HepG2 (cell line): ENCODE measurements at regions not wholly inside any gene's neighbourhood (a gene's known extent, or its start where the extent isn't known, plus 50 kb on each side); places are given as distances from the start of the nearest gene placed in this dataset.

Source experiments
- ATAC-seq: fragments of 200-7000 bp; cut with Tn5 transposase; 3 replicates; pipeline ENCODE4 v1.9.1; 2020; ENCODE audit warnings: mild to moderate bottlenecking, moderate library complexity
- BruUV-seq: library from RNA; stranded (reverse); fragments of 400-500 nt; replicated peaks from 2 replicates; lab custom pipeline; 2021; lab: Mats Ljungman, UMichigan
- CTCF ChIA-PET: fragments of 300-600 bp; formaldehyde crosslinking; extraction: SDS; loops from one replicate; lab custom pipeline; 2021; ENCODE audit warnings: low total read pairs, inconsistent platforms, low intra/inter-chr PET ratio; lab: Yijun Ruan, JAX
- POLR2A ChIA-PET: fragments of 350-600 bp; sonication (Branson Sonifier 250); formaldehyde crosslinking; loops from one replicate; lab custom pipeline; 2020; ENCODE audit warnings: antibody characterized with exemption, inconsistent platforms; lab: Yijun Ruan, JAX
- DNase-seq: peaks from one replicate; pipeline ENCODE4 v3.0.0-alpha.2; 2015; ENCODE audit warnings: low spot score
- FAIRE-seq: peaks from 3 replicates; lab custom pipeline; 2011; peaks lifted over from hg19 to GRCh38; lab: Jason Lieb, UNC
- H2AFZ ChIP-seq: one replicate; pipeline ENCODE4 v1.6.1; 2011; ENCODE audit warnings: low read length, inconsistent platforms
- H3K27ac ChIP-seq: fragments of 300-600 bp; 3 replicates; pipeline ENCODE4 v1.8.0; 2011; ENCODE audit warnings: mixed run types, mild to moderate bottlenecking, mixed read lengths, low read length, inconsistent platforms; ENCODE audit not compliant: insufficient read depth; ENCODE audit errors: extremely low read length
- H3K27me3 ChIP-seq, 2 experiments: fragments of 200-600 bp in 1 of 2; 2 replicates in 1 of 2; 3 replicates in 1 of 2; pipeline versions ENCODE4 v1.6.0 to v1.8.0; 2011; ENCODE audit warnings: low read length in 2 of 2, mild to moderate bottlenecking in 2 of 2, moderate library complexity in 2 of 2, inconsistent platforms in 1 of 2; ENCODE audit not compliant: insufficient read depth in 2 of 2, control insufficient read depth in 1 of 2
- H3K36me3 ChIP-seq, 2 experiments: fragments of 200-600 bp in 1 of 2; replicated peaks in 1 of 2; 2 replicates in 1 of 2; 3 replicates in 1 of 2; pipeline versions ENCODE4 v1.5.1 to v1.8.0; 2011; ENCODE audit warnings: low read length in 2 of 2, inconsistent platforms in 1 of 2; ENCODE audit not compliant: insufficient read depth in 2 of 2, control insufficient read depth in 1 of 2
- H3K4me1 ChIP-seq: 2 replicates; pipeline ENCODE4 v1.5.1; 2012; ENCODE audit warnings: low read length, inconsistent platforms; ENCODE audit not compliant: insufficient read depth
- H3K4me2 ChIP-seq: 2 replicates; pipeline ENCODE4 v1.6.0; 2011; ENCODE audit warnings: low read depth, low read length, inconsistent platforms
- H3K4me3 ChIP-seq, 3 experiments: fragments of 200-600 bp in 1 of 3; sonication (generic), shearing (Covaris generic) in 1 of 3; replicated peaks in 1 of 3; 2 replicates each; pipeline ENCODE4 v1.5.1; 2011 to 2016; ENCODE audit warnings: low read length in 3 of 3, inconsistent platforms in 2 of 3, low read depth in 2 of 3, mild to moderate bottlenecking in 2 of 3, control low read depth in 1 of 3, mixed read lengths in 1 of 3; ENCODE audit not compliant: insufficient read depth in 1 of 3
- H3K79me2 ChIP-seq: one replicate; pipeline ENCODE4 v1.6.1; 2011; ENCODE audit warnings: low read length, inconsistent platforms; ENCODE audit not compliant: insufficient read depth
- H3K9ac ChIP-seq: 2 replicates; pipeline ENCODE4 v1.6.0; 2011; ENCODE audit warnings: mild to moderate bottlenecking, low read depth, low read length, inconsistent platforms; ENCODE audit not compliant: insufficient read depth
- H3K9me3 ChIP-seq: 2 replicates; pipeline ENCODE4 v1.5.1; 2012; ENCODE audit warnings: mild to moderate bottlenecking, low read length
- H4K20me1 ChIP-seq: 2 replicates; pipeline ENCODE4 v1.6.0; 2011; ENCODE audit warnings: inconsistent platforms, mild to moderate bottlenecking, low read length, moderate library complexity; ENCODE audit not compliant: insufficient read depth
- ATF1 ChIP-seq: IDR thresholded peaks from 2 replicates; pipeline ENCODE4 v1.6.1; 2016; ENCODE audit warnings: mild to moderate bottlenecking, control low read depth
- CSRNP1 ChIP-seq: sonication (generic); formaldehyde crosslinking; IDR thresholded peaks from 2 replicates; pipeline ENCODE4 v1.8.1; 2023; ENCODE audit warnings: mild to moderate bottlenecking, missing genetic modification reagents
- TOE1 ChIP-seq: sonication (generic); formaldehyde crosslinking; IDR thresholded peaks from 2 replicates; pipeline ENCODE4 v1.4.0; 2020; ENCODE audit warnings: mild to moderate bottlenecking, missing genetic modification reagents
- TP53 ChIP-seq: sonication (generic); formaldehyde crosslinking; conservative IDR thresholded peaks from 2 replicates; pipeline ENCODE4 v1.4.0; 2020; ENCODE audit warnings: missing genetic modification reagents
- ZNF18 ChIP-seq: sonication (generic); formaldehyde crosslinking; IDR thresholded peaks from 2 replicates; pipeline ENCODE4 v1.8.0; 2022; ENCODE audit warnings: mild to moderate bottlenecking, missing genetic modification reagents; ENCODE audit not compliant: insufficient replicate concordance
- ZNF569 ChIP-seq: sonication (generic); formaldehyde crosslinking; IDR thresholded peaks from 2 replicates; pipeline ENCODE4 v1.5.0; 2020; ENCODE audit warnings: mild to moderate bottlenecking, missing genetic modification reagents, moderate library complexity, borderline replicate concordance
- ZNF839 ChIP-seq: sonication (generic); formaldehyde crosslinking; IDR thresholded peaks from 2 replicates; pipeline ENCODE4 v1.4.0; 2020; ENCODE audit warnings: missing genetic modification reagents, mild to moderate bottlenecking, borderline replicate concordance
- WGBS: methylation state at CpG from one replicate; pipeline ENCODE4 v1.1.6; 2017; ENCODE audit warnings: low lambda C conversion rate; 5-methylcytosine and 5-hydroxymethylcytosine counted together
- in situ Hi-C: cut with HindIII; loops from 2 replicates; pipeline ENCODE4 v1.10.0; 2017; ENCODE audit warnings: low pct_unique_long_range_greater_than_20kb; ENCODE audit not compliant: extremely low pct_ligation_motif_present
- intact Hi-C: fragments of 100-400 bp; cut with micrococcal nuclease; formaldehyde crosslinking; loops from one replicate; pipeline ENCODE4 v1.10.0; 2022; ENCODE audit not compliant: unreplicated experiment

GRCh38 chr5:42929871-42930270 is 110.2 kb downstream of the ANXA2R start:
- DNase-seq: no peak
- no peak for ATAC-seq
- ChIA-PET POLR2A (no interaction called here), CTCF (no interaction called here)
- no peak overlapping the region for H3K27ac ChIP-seq
- no peak overlapping the region for H3K4me3 ChIP-seq
- 0 out of 2 replicates have a peak, but pooled peaks cover 6% of the 10 kb centered on the region for H3K9me3 ChIP-seq
- H3K9ac ChIP-seq: no peak overlapping the region
- H3K4me1 ChIP-seq: no peaks in the 10 kb centered on the region
- H3K27me3 ChIP-seq: no peaks in the 10 kb centered on the region; a peak in 1 of 5 replicates
- WGBS: 26% methylated on average over 4 of the region's 4 CpGs
- H3K79me2 ChIP-seq: no peaks in the 10 kb centered on the region
- H3K4me2 ChIP-seq: no peak overlapping the region
- BruUV-seq: no TSS peak
- intact Hi-C loops: no loop called here
- no peak overlapping the region for H2AFZ ChIP-seq
- no peaks in the 10 kb centered on the region for H3K36me3 ChIP-seq
- no peak for TF ChIP-seq ZNF18
- TF ChIP-seq CSRNP1 (CRISPR knock-in tag): no peak
- no peak for TF ChIP-seq TP53 (CRISPR knock-in tag)
- TF ChIP-seq ZNF839 (CRISPR knock-in tag): no peak
- TF ChIP-seq ATF1 (CRISPR knock-in tag): no peak
- no peak for TF ChIP-seq TOE1 (CRISPR knock-in tag)
- TF ChIP-seq ZNF569 (CRISPR knock-in tag): no peak
- in situ Hi-C loops: no loop called here
- no peaks in the 10 kb centered on the region for H4K20me1 ChIP-seq
- no peak for FAIRE-seq
